NCI-H1092 (cell line): ENCODE measurements at regions not wholly inside any gene's neighbourhood (a gene's known extent, or its start where the extent isn't known, plus 50 kb on each side); places are given as distances from the start of the nearest gene placed in this dataset.

Source experiments
- DNase-seq: peaks from one replicate; lab custom pipeline; 2025; lab: John Stamatoyannopoulos, UW

GRCh38 chr18:44507729-44508325 is 172.9 kb upstream of the SETBP1 start:
- DNase-seq, result no peak

DNA sequence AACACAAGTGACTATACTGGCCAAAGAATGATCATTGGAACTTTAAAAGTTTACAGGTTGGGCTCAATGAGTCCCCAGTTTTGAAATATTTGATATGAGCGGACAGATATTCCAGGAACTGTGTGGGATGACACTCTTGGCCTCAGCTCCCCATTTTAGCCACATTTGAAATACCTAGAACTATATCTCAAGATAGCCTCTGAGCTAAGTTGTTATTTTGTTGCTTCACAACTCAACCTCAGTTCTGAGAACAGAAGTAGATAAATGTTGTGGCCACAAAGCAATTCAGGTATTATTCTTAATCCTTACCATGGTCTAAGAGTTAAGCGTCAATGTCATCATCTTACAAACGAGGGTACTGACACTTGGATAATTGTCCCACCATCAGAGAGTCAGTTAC is 172.2 kb upstream of the SETBP1 start:
- DNase-seq, result no peak

- DNase-seq, result no peak
Observed at GRCh38 chr18:44509048-44509447, 171.6 kb upstream of the SETBP1 start.

DNA sequence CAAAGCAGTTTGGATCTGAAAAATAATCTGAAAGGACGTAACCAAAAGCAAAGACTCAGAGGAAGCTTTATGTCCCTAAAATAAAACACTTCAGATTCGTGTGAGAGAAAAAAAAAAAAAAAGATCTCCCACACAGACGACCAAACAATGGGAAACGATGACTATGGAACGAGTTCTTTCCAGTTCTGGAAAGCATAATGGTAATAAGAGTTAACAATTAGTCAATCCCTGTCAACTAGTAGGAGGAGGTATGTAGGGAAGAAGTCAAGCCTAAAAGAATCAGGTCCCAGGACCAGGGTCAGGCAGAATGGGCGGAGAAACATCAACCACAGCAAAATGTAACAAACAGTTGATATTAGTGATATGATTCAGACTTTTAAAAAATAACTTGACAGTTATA is 170.3 kb upstream of the SETBP1 start:
- no peak for DNase-seq

DNA sequence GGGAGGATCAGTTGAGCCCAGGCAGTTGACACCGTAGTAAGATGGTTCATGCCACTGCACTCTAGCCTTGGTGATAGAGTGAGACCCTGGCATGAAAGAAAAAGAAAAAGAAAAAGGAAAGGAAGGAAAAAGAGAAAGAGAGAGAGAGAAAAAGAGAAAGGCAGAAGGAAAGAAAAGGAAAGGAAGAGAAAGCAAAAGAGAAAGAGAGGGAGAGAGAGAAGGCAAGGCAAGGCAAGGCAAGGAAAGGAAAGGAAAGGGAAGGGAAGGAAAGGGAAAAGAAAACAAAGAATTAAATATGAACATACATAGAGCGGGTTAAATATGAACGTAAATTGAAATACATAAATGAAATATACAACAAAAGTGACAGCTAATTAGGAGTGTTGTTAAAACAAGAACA is 167.5 kb upstream of the SETBP1 start:
- DNase-seq, result no peak

GRCh38 chr18:44514106-44514505 is 166.6 kb upstream of the SETBP1 start:
- DNase-seq, result no peak

- no peak for DNase-seq
Observed at GRCh38 chr18:44514766-44515165, 165.9 kb upstream of the SETBP1 start.

DNA sequence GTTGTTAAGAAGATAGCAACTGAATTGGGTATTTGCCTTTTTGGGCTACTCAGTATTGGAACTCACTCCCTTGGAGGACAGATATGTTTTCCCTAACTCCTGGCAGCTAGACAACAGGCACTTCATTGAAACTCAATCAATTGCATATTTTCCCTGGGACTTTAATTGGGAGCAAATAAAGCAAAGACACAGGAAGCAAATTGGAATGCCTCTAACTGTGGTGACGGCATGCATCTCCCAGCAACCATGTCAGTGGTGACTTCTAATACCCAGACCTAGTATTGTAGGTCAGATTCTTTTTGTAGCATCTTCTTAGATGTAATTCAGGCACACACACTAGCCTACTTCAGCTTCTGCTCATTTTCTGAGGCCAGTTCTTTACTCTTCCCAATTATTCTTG is 164.2 kb upstream of the SETBP1 start:
- no peak for DNase-seq

DNA sequence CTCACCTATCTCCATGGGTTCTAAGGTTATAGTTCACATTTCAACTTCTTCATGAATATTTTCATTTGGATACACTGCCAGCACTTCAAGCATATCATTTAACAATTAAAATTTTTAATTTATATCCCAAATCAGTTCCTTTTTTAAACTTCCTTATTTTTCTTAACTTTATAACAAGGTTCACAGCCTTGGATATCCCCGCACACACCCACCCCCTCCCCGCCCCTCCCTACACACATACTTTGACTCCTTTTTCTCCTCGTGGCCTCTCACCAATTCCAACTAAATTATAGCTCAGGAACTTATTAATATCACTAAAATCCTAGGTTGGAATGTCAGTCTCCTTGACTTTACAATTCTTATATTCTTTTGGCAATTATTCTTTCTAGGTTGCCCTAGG is 163.6 kb upstream of the SETBP1 start:
- no peak for DNase-seq

GRCh38 chr18:44518091-44518615 is 162.5 kb upstream of the SETBP1 start:
- no peak for DNase-seq

DNA sequence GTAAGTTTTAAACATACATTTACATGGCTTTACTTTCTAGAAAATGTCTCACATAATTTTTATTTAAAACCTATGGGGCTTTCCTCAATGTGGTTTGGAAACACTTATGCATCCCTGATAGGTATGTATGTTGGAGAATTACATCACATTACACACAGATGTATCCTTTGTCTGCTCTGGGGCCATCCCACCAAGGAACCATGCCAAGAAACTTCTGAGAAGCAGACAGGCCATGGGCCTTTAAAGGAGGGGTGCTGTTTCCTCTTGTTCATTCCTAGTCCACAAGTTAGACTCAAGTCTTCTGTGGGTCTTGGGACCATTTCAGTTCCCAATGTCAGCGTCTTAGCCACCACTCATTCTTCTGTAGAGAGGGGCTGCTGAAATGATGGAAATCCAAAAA is 162.0 kb upstream of the SETBP1 start:
- DNase-seq, result no peak

- no peak for DNase-seq
Observed at GRCh38 chr18:44520981-44521667, 159.6 kb upstream of the SETBP1 start.

- DNase-seq, result no peak
Observed at GRCh38 chr18:44521668-44522022, 159.0 kb upstream of the SETBP1 start.

GRCh38 chr18:44526705-44527415 is 153.8 kb upstream of the SETBP1 start:
- DNase-seq, result no peak

DNA sequence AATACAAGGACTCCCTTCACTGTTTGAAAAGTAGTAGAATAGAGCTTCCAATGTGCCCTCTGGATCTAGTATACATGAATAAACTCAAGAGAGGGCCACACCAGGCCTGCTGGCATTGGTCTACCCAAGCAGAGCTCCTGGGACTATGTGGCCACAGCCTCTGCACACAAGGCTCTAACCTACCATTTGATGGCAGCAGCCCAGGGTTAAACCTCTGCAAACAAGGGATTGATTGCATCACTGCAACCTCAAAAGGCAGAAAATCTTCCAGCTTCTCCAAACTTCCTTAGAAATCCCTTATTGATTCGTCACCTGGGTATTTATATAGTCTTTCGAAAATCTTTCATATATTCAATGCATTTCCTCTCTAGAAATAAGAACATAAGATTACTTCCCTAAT is 147.6 kb upstream of the SETBP1 start:
- no peak for DNase-seq

GRCh38 chr18:44536046-44536445 is 144.6 kb upstream of the SETBP1 start:
- DNase-seq, result no peak

GRCh38 chr18:44536619-44537018 is 144.1 kb upstream of the SETBP1 start:
- DNase-seq, result peak; percentile 68

DNA sequence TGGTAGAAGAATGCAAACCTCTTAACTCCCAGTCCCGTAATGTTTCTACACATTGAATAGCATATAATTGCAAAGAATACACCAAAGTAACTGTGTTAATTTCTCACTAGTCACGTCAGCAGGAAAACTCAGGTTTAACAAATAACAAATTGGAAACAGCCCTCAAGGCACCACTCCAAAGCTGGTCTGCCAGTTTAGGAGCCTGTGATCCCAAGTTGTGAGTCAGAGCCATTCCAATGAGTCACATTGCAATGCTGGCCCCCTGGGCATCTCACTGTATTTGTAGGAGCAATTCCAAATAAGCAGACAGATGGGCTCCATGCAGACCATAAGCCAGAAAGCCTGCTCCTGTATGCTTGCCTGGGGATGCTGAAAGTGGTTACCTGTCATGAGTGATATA is 143.2 kb upstream of the SETBP1 start:
- DNase-seq, result no peak

DNA sequence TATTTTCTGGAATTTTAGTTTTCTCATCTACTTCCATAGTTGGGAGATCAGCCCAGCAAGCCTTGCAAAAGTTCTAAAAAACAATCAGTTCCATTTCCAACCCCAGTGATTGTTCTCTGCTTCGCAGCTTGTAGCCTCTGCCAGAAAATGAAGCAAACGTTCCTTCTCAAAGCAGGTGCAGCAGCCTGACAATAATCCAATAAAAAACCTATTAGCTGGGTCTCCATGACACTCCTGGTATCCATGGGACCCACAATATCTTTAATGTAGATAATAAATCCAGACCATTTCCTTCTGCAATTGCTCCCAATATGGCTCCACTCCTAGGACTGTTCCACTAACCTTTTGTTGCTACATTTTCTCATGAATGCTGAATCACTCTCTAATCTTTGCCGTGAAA is 140.8 kb upstream of the SETBP1 start:
- DNase-seq, result peak; percentile 54

DNA sequence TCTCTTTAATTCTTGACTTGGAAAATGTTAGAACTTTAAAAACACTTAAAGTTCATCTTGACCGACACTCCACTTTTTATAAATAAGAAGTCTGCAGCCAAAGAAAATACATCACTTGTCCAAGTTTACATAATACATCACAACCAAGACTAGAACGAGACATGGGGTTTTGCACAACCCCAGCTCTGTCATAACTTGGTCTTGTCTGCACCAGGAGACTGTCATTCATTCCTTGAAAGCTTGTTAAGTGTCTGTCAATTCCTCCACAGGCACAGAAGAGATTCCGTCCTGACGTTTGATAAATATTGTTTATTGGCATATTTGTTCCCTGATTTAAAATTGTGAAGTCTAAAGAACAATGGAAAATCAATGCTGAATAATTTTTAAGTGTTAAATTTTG is 139.5 kb upstream of the SETBP1 start:
- no peak for DNase-seq

GRCh38 chr18:44541781-44542180 is 138.9 kb upstream of the SETBP1 start:
- DNase-seq, result no peak

GRCh38 chr18:44543387-44543786 is 137.3 kb upstream of the SETBP1 start:
- no peak for DNase-seq

DNA sequence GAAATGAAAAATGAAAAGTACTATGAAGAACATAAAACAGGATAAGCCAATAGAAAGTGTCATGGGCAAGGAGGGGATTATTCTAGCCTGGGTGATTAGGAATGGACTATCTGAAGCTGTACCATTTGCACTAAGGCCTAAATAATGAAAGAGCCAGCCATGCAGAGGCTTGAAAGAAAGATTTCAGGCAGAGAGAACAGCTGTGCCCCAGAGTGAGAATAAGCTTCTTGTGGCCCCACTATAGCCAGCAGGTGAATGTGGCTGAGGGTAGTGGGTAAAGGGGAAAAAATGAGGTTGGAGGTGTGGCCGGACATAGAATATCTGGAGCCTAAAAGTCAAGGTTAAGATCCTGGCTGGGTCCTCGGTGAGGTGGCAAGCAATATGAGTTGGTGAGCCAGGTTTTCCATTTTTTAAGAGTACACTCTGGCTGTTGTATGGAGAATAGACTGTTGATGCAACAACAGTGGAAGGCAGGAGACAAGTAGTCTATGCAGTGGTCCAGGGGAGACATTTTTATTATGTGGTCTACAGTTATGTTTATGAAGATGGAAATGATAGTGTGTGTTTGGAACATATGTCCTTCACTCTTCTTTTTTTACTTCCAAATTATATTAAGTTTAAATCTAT is 135.2 kb upstream of the SETBP1 start:
- DNase-seq, result no peak
